ENCODE measurements at regions not wholly inside any gene's neighbourhood (a gene's known extent, or its start where the extent isn't known, plus 50 kb on each side); places are given as distances from the start of the nearest gene placed in this dataset.
A peak's percentile ranks its signal among the peaks of the same experiment; 100 is the strongest.

DNA sequence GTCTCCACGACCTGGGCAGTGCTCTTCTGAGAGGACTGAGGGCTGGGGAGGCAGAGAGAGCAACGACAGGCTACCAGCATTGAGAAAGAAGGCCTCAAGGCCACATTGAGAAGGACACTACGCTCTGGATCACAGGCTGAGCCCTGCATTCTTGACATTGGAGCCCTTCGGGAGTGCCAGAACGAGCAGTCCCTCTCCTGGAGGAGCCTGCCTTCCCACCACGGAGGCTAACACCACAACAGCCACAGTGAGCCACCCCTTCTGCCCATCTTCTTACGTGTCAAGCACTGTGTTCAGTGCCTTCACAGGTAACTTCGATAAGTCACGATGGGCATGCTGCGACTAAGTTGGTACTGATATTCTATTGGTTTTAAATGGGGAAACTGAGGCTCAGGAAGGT, 267.8 kb downstream of the RPS24 start:
- DNase-seq = no peak

GRCh38 chr10:78301891-78302738, 268.5 kb downstream of the RPS24 start:
- no peak for DNase-seq

DNA sequence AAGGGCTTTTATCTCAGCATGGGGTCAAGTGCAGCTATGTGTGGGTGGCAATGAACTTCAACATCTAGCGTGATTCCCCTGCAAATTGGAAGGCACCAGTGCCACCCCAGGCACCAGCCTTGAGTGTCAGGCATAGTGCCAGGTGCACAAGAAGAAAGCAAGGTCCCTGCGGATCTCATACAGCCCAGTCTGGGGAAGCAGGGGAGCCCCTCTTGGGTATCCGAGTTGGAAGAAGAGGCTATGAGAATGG, 269.0 kb downstream of the RPS24 start:
- peak; percentile 70 for DNase-seq

DNA sequence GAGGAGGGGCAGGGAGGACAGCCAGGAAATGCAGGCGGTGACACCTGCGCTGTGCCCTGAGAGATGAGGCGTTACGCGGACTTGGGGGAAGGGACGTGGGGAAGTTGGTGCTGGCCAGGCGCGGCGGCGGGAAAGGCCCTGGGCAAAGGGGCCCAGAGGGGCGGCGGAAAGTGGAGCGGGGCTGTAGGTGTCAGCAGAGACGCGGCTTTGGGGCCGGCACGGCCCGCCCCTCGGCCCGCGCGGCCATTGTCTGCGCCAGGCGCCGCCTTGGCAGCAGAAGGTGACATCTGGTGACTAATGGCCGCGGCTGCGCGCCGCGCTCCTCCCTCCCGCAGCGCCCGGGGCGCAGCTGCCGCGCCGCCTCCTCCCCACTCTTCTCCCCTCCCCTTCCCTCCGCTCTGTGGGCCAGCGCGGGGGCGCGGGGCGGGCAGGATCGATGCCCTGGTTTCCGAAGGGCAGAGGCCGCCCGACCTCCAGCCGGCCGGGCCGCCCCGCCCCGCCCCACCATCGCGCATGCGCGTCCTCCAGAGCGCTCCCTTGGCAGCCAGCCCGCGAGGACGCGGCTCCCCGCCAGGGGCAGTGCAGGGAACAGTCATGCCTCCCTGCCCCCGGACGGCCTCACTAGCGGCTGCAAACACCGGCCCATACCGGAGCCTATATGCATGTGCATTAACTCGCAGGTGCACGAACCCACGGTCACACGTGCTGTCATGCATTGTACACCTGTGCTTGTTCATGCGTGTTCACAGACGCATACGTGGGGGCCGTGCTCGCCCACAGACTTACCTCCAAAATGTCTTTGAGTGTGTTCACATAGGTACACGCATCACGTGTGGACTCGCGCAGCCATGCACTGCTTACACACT, 269.6 kb downstream of the RPS24 start:
- peak; percentile 90 for DNase-seq

DNA sequence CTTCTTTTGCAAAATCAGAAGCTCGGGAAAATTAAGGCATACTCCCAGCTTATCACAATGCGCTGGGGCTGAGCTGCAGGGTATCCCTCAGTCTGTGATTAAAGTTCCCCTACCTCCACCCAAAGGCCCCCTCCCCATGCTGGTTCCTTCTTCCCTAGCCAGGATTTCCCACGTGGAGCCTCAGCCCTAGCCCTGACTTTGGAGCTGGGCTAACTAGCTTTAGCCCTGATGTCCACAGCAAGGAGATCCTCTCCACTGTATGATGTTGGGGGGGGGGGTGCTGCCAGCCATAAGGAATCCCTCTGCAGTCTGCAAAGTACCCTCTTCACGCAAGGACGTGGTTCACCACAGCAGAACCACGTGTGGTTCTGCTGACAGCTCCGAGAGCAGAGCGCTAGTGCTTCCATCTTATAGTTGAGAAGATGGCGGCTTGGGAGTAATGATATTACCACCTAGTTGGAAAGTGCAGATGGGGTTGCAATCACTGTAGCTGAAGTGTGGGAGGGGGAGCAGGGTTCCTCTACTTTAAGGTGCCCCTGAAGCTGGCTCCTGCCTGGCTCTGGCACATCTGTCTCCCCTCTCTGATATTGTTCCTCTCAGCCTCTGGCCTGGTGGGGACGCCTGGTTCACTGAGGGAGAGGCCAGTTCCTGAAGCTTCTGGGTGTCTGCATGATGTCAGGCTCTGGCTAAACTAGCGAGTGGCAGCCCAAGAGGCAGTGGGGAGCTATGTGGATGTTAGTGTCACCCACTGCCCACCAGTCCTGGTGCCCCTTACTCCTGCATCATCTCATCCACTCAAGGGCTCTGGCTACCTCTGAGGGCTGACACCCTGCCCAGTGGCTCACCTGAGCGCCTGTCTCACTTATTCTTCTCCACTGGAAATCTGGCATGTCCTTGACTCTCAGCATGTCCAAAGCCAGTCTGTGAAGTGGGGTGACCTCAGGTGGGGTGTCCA, 270.7 kb downstream of the RPS24 start:
- no peak for DNase-seq

DNA sequence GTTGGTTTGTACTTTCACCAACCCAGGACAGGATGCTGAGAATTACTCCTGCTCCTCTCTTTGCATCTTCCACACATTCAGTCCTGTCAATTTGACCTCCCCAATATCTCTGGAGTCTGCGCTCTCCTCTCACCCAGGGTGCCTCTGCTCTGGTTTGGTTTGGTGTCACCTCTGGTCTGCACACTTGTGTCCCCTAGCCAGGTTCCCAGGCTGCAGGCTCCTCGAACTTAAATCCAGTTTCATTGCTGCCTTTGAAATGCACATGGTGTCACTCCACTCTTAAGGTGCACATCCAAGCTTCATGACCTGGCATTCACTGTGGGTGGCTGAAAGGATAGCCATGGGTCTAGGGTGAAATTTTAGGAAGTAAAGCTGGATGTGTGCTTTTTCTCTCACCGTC, 271.6 kb downstream of the RPS24 start:
- no peak for DNase-seq

DNA sequence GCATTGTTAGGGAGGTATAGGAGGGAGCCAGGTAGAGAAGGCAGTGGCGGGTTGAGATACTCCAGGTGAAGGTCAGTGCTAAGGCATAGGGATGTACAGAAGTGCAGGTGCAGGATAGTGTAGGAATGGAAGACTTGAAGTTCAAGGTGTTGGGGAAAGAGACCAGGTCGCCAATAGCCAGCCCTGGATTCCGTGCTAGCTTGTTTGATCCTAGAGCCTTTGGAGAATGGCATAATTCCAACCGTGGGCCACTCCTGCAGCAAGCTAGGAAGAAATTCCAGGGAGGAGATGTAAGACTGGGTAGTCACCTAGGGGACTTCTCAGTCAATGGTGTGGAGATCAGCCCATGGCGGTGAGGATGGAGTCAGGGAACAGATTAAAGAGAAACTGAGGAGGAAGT, 272.7 kb downstream of the RPS24 start:
- no peak for DNase-seq

DNA sequence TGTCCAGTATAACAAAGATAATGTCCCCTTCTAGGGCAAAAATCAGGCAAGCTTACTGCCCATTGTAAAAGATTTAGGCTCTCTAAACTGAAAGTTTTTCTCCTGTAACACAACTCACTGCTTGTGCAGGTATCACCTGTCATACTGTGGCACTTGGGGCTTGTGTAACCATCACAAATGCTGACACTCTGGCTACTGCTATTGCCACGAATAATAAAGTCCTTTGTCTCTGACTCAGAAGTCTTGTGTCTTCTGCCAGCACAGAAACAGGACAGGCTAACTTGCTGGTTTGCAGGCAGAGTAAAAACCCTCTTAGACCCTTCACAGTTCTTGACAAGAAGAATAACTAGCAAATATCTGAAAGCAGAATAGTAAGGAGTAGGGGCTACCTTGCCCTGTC, 273.9 kb downstream of the RPS24 start:
- DNase-seq = no peak

GRCh38 chr10:78309536-78310237, 276.0 kb downstream of the RPS24 start:
- no peak for DNase-seq

DNA sequence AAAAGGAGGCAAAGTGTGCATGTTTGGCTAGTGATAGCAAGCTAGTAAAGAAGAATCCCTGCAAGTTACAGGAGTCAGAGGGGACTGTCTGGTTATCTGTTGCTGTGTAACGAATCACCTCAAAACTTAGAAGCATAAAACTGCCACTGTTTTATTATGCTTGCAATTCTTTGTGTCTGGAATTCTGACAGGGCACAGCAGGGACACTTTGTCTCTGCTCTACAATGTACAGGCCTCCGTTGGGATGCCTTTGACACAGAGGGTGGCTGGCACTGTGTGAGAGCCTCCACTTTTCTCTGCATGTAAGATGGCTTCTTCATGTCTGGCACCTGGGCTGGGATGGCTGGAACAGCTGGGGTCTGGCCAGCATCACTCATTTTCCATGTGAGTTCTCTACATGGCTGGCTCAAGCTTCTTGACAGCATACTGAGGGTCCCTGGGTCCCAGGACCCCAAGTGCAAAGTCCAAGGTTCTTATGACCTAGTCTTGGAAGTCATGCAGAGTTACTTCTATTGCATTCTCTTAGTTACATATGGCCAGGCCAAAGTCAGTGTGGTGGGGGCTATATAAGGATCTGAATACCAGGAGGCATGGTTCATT, 276.9 kb downstream of the RPS24 start:
- no peak for DNase-seq

- no peak for DNase-seq
Observed at GRCh38 chr10:78312197-78313047, 278.8 kb downstream of the RPS24 start.

DNA sequence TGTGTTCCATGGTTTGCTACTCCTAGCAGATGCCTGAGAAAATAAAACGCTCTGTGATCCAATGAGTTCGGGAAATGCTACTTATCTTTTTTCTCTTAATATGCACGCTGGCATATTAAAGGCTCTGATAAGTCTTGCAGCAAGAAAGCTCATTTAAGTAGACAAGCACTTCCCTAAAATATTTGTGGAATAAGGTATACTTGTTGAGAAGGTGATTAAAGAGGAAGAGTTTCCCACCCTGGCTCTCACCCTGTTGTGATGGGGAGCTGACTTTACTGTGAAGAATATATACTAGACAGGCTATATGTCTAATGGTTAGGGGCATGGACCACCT, 279.4 kb downstream of the RPS24 start:
- DNase-seq = no peak

GRCh38 chr10:78313636-78314035, 280.0 kb downstream of the RPS24 start:
- DNase-seq = no peak

DNA sequence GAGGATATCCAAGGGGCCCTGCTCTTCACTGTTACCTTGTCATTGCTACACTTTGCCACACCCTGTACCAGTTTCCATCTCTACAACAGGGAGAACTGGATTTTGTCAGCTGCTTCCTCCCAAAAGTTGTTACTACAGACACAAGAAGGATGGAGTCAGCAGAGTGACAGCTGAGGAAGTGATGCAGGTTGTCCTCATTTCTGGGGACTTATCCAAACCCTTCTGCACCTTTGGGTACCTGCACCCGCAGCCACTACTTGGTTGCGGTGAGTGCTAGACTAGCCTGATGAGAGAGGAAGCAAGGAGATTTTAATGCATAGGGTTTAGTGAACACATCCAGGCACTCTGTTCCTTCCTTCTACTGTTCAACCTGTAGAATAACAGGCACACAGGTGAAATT, 281.0 kb downstream of the RPS24 start:
- no peak for DNase-seq

- DNase-seq = no peak
Observed at GRCh38 chr10:78316451-78316931, 282.8 kb downstream of the RPS24 start.

DNA sequence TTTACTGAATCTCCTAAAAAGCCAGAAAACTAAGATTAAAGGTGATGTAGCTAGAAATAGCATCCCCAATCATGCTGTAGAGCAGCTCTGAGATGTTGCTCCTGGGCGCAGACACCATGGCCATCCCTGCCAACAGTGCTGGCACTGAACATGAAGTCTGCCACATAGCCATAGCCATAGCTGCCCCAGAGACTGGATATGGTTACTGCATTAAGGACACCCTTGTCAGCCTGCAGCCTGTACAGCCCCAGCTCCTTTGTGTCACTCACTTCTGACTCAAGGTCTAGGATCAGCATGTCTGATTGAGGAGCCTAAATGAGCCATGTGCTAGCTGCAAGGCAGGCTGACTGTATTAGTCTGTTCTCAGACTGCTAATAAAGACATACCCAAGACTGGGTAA, 284.6 kb downstream of the RPS24 start:
- DNase-seq = no peak

DNA sequence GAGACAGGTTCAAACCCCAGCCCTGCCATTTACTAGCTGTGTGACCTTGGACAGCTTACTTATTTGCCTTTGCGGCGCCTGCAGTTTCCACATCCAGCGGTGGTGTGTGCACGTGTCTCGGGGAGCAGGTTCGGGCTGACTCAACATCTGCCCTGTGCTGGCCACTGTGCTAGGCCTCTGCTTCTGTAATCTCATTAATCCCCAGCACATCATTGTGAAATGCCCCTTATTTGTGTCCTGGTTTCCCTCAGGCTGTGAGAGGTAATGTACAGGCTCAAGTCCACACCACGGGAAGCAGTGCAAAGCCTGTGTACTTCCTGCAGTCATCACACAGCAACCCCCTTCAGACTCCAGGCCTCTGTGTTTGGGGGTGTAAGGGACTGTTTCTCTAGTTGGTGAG, 285.7 kb downstream of the RPS24 start:
- DNase-seq = no peak

- DNase-seq = no peak
Observed at GRCh38 chr10:78319841-78320240, 286.2 kb downstream of the RPS24 start.

DNA sequence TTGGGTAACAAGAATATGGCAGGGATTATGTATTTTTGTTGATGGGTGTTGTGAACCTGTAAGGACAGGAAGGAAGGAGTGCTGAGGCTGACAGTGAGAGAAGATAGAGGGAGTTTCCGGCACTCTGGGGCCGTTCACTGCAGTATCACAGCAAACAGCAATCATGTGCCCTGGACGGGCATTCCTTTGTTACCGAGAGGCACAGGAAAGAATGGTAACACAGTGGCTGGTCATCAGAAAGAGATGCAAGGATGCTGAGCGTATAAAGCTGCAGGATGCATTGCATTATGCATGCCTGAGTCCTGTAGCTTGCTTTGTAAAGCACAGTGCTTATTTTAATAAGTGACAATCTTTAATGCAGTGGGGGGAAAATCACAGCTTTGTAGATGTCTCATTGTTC, 286.8 kb downstream of the RPS24 start:
- no peak for DNase-seq

DNA sequence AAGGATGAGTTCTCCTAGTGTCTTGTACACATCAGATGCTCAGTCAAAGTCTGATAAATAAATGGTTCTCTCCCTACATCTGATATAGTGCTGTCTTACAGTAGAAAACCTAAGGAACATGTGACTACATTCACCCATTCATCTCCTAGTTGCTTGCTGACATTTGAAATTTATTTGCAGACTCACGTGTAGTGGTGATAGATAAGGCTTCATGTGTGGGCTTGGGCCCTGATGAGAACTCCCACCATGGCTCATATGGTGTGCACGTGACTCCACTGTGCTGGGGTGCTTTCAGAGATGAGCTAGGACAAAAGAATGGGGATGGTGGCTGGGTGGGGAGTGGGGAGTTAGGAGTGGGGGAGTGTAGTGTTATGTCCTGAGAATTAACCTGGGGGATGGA, 287.3 kb downstream of the RPS24 start:
- DNase-seq = no peak

DNA sequence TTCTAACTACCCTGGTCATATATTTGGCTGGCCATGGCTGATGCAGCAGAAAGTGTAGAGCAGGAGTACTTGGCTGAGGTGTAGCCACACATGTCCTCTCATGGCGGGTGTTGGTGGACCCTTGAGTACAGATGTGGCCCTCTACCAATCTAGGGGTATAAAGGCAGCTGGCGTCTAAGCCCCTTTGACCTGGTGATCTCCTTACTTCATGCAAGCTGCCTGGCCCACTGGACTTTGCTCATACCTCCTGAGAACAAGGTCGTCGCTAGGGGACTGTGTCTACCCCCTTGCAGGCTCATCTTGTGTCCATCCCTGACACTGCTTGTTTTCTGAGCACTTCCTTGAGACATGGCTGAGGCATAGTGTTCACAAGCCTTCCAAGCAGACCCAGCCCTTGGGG, 287.8 kb downstream of the RPS24 start:
- DNase-seq = no peak

Data from NCI-H1436 (cell line).